ENCODE measurements at regions not wholly inside any gene's neighbourhood (a gene's known extent, or its start where the extent isn't known, plus 50 kb on each side); places are given as distances from the start of the nearest gene placed in this dataset.

DNA sequence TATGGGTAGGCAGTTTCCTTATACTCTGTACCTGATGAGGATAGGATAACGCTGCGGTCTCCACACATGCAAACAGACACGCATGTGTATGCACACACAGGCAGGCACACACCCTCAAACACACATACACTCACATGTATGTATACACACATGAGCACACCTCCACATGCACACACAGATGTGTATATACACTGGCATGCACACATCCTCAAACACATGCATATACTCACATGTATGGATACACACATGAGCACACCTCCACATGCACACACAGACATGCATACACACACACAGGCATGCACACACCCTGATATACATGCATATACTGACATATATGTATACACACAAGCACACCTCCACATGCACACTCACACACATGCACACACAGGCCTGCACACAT, 267.8 kb upstream of the HDAC4 start:
- no peak for TF ChIP-seq YY1 (IDR thresholded peaks at IDR 0.05)
- TF ChIP-seq, protein P1, sequence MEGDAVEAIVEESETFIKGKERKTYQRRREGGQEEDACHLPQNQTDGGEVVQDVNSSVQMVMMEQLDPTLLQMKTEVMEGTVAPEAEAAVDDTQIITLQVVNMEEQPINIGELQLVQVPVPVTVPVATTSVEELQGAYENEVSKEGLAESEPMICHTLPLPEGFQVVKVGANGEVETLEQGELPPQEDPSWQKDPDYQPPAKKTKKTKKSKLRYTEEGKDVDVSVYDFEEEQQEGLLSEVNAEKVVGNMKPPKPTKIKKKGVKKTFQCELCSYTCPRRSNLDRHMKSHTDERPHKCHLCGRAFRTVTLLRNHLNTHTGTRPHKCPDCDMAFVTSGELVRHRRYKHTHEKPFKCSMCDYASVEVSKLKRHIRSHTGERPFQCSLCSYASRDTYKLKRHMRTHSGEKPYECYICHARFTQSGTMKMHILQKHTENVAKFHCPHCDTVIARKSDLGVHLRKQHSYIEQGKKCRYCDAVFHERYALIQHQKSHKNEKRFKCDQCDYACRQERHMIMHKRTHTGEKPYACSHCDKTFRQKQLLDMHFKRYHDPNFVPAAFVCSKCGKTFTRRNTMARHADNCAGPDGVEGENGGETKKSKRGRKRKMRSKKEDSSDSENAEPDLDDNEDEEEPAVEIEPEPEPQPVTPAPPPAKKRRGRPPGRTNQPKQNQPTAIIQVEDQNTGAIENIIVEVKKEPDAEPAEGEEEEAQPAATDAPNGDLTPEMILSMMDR (IDR thresholded peaks at IDR 0.05; ENCODE audit: low read depth, low read length, missing input control) = no peak
- no peak for TF ChIP-seq TAF1 (conservative IDR thresholded peaks at IDR 0.05)
- TF ChIP-seq, protein P2, sequence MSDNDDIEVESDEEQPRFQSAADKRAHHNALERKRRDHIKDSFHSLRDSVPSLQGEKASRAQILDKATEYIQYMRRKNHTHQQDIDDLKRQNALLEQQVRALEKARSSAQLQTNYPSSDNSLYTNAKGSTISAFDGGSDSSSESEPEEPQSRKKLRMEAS (IDR thresholded peaks at IDR 0.05) = no peak
- TF ChIP-seq GABPA (IDR thresholded peaks at IDR 0.05 in 1 of 2, conservative IDR thresholded peaks at IDR 0.05 in 1 of 2) = no peak
- TF ChIP-seq, protein P3, sequence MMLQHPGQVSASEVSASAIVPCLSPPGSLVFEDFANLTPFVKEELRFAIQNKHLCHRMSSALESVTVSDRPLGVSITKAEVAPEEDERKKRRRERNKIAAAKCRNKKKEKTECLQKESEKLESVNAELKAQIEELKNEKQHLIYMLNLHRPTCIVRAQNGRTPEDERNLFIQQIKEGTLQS (IDR thresholded peaks at IDR 0.05) = no peak
- no peak for TF ChIP-seq EGR1 (IDR thresholded peaks at IDR 0.05; ENCODE audit: low read depth in 2 of 2)
- TF ChIP-seq RAD21 (IDR thresholded peaks at IDR 0.05) = no peak
- TF ChIP-seq, protein P4, sequence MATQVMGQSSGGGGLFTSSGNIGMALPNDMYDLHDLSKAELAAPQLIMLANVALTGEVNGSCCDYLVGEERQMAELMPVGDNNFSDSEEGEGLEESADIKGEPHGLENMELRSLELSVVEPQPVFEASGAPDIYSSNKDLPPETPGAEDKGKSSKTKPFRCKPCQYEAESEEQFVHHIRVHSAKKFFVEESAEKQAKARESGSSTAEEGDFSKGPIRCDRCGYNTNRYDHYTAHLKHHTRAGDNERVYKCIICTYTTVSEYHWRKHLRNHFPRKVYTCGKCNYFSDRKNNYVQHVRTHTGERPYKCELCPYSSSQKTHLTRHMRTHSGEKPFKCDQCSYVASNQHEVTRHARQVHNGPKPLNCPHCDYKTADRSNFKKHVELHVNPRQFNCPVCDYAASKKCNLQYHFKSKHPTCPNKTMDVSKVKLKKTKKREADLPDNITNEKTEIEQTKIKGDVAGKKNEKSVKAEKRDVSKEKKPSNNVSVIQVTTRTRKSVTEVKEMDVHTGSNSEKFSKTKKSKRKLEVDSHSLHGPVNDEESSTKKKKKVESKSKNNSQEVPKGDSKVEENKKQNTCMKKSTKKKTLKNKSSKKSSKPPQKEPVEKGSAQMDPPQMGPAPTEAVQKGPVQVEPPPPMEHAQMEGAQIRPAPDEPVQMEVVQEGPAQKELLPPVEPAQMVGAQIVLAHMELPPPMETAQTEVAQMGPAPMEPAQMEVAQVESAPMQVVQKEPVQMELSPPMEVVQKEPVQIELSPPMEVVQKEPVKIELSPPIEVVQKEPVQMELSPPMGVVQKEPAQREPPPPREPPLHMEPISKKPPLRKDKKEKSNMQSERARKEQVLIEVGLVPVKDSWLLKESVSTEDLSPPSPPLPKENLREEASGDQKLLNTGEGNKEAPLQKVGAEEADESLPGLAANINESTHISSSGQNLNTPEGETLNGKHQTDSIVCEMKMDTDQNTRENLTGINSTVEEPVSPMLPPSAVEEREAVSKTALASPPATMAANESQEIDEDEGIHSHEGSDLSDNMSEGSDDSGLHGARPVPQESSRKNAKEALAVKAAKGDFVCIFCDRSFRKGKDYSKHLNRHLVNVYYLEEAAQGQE (IDR thresholded peaks at IDR 0.05) = no peak
- TF ChIP-seq SP1 (IDR thresholded peaks at IDR 0.05) = no peak
- TF ChIP-seq, protein P5, sequence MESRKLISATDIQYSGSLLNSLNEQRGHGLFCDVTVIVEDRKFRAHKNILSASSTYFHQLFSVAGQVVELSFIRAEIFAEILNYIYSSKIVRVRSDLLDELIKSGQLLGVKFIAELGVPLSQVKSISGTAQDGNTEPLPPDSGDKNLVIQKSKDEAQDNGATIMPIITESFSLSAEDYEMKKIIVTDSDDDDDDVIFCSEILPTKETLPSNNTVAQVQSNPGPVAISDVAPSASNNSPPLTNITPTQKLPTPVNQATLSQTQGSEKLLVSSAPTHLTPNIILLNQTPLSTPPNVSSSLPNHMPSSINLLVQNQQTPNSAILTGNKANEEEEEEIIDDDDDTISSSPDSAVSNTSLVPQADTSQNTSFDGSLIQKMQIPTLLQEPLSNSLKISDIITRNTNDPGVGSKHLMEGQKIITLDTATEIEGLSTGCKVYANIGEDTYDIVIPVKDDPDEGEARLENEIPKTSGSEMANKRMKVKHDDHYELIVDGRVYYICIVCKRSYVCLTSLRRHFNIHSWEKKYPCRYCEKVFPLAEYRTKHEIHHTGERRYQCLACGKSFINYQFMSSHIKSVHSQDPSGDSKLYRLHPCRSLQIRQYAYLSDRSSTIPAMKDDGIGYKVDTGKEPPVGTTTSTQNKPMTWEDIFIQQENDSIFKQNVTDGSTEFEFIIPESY (IDR thresholded peaks at IDR 0.05) = no peak

Measured in liver (tissue), 3 donors.